ENCODE measurements at regions not wholly inside any gene's neighbourhood (a gene's known extent, or its start where the extent isn't known, plus 50 kb on each side); places are given as distances from the start of the nearest gene placed in this dataset.

DNA sequence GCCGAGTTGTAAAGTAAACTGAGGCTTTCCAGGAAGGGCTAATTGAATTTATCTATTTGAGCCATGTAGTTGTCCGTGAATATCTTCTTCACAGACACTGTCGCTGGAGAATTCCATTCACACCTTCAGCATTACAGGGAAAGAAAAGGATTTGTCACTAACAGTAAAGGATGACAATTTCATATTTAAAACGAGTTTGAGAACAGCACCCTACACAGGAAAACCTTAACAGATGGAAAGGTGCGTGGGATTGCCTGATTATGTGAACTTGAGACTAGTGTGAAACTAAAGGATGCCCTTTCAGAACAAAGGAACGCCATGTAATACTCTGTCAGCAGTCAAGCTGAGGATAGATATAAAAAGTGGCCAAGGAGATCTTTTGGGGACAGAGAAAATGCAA is 492.5 kb upstream of the ADGRL2 start:
- H3K4me1 ChIP-seq: peaks cover 4% of the 10 kb centered on the region
- no peaks in the 10 kb centered on the region for H3K27me3 ChIP-seq (ENCODE audit: low read depth)
- H3K4me3 ChIP-seq: peak overlapping the region; percentile 68
- DNase-seq: no peak
- no peaks in the 10 kb centered on the region for H3K36me3 ChIP-seq
- no peaks in the 10 kb centered on the region for H3K9me3 ChIP-seq (replicated peaks)
- peak overlapping the region; percentile 40 for H3K27ac ChIP-seq (replicated peaks)
- intact Hi-C loops (cut with micrococcal nuclease): no loop called here
- TF ChIP-seq, protein P1, sequence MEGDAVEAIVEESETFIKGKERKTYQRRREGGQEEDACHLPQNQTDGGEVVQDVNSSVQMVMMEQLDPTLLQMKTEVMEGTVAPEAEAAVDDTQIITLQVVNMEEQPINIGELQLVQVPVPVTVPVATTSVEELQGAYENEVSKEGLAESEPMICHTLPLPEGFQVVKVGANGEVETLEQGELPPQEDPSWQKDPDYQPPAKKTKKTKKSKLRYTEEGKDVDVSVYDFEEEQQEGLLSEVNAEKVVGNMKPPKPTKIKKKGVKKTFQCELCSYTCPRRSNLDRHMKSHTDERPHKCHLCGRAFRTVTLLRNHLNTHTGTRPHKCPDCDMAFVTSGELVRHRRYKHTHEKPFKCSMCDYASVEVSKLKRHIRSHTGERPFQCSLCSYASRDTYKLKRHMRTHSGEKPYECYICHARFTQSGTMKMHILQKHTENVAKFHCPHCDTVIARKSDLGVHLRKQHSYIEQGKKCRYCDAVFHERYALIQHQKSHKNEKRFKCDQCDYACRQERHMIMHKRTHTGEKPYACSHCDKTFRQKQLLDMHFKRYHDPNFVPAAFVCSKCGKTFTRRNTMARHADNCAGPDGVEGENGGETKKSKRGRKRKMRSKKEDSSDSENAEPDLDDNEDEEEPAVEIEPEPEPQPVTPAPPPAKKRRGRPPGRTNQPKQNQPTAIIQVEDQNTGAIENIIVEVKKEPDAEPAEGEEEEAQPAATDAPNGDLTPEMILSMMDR (IDR thresholded peaks at IDR 0.05; ENCODE audit: borderline replicate concordance): no peak

DNA sequence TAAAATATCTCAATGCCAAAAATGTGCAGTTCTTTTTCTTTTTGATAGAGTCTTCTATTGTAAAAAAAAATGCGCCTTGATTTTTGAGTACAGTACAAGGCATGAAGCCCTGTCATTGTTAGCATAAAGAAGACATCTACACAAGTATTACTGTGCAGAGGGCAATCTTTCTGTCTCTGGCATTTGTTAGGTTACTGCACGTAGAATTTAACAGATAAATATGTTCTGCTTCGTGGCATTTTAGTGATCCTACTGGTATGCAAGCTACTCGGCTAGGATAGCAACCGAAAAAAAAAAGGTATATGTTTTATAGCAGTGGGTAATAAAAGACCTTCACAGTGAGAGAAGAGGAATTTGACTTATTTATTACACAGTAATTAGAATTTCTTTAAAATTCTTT is 492.9 kb upstream of the ADGRL2 start:
- intact Hi-C loops (cut with micrococcal nuclease): no loop called here
- peak overlapping the region; percentile 60 for H3K27ac ChIP-seq (replicated peaks)

DNA sequence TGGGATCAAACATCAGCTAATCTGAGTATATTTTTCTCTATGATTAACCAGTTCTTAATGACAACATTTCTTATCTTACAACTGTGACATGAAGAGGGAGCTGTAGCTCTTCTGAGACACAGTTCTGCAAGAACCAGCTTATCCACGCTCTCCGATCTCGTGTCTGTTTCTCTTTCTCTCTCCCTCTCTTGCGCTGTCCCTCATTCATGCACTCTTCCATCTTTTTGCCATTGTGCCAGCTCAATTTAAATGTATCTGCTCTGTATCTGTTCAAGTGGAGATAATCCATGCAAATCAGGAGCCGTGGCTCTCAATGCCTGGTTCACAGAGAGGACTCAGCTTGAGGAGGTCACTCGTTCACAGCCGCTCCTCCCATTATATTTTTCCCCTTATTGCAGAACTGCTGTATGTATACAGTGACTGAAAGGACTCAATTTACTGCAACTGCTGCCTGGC is 494.7 kb upstream of the ADGRL2 start:
- intact Hi-C loops (cut with micrococcal nuclease): no loop called here
- Histone ChIP-seq H3K27me3 (ENCODE audit: low read depth) (no peaks in the 10 kb centered on the region), H3K4me1 (peaks cover 4% of the 10 kb centered on the region), H3K27ac (replicated peaks) (peak overlapping the region; percentile 60), H3K9me3 (replicated peaks) (no peaks in the 10 kb centered on the region), H3K4me3 (peak overlapping the region; percentile 68), H3K36me3 (no peaks in the 10 kb centered on the region)
- no peak for DNase-seq
- TF ChIP-seq, protein P1 (IDR thresholded peaks at IDR 0.05; ENCODE audit: borderline replicate concordance): peak; percentile 60

More for the DNA sequence above, 492.9 kb upstream of the ADGRL2 start:
- no peaks in the 10 kb centered on the region for H3K9me3 ChIP-seq (replicated peaks)
- DNase-seq: no peak
- H3K36me3 ChIP-seq: no peaks in the 10 kb centered on the region
- peaks cover 4% of the 10 kb centered on the region for H3K4me1 ChIP-seq
- H3K27me3 ChIP-seq (ENCODE audit: low read depth): no peaks in the 10 kb centered on the region
- peak overlapping the region; percentile 68 for H3K4me3 ChIP-seq
- TF ChIP-seq, protein P1 (IDR thresholded peaks at IDR 0.05; ENCODE audit: borderline replicate concordance): no peak

DNA sequence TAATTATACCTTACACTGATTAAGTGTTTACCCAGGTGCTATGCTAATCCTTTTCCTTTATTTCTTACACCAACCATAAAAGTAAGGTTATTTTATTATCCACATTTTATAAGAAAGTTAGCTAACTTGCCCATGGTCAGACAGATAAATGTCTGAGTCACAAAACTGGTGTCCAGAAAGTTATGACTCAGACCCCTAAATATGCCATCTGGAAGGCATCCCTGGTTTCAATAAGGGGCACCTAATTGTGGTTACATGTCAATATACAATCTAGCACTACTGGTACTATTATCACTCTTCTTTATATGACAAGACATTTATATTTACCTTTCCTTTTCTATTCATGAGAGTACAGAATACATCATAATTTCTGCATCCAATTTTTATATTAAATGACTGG is 496.5 kb upstream of the ADGRL2 start:
- Histone ChIP-seq H3K9me3 (replicated peaks) (no peaks in the 10 kb centered on the region), H3K4me3 (no peak overlapping the region), H3K27me3 (ENCODE audit: low read depth) (no peaks in the 10 kb centered on the region), H3K27ac (replicated peaks) (no peak overlapping the region), H3K36me3 (no peaks in the 10 kb centered on the region), H3K4me1 (peaks cover 4% of the 10 kb centered on the region)
- DNase-seq: no peak
- TF ChIP-seq, protein P1 (IDR thresholded peaks at IDR 0.05; ENCODE audit: borderline replicate concordance): no peak
- intact Hi-C loops (cut with micrococcal nuclease): no loop called here

DNA sequence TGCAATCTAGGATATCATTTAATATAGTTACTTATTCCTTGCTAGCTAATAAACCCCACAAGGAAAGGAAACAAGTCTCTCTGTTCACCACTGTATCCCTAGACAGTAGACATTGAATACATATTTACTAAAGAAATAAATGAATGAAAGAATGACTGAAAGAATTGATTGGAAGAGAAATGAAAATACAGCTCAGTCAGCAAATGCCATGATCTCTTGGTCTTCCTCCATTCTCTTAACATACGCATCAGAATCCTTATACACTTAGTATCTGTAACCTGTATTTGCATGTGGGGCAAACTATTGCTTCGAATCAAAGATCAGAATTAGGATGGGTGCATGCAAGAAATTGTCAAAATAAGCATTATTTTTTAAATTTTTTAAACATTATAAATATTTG is 500.8 kb upstream of the ADGRL2 start:
- intact Hi-C loops (cut with micrococcal nuclease): no loop called here
- Histone ChIP-seq H3K36me3 (no peaks in the 10 kb centered on the region), H3K9me3 (replicated peaks) (no peaks in the 10 kb centered on the region), H3K27me3 (ENCODE audit: low read depth) (no peaks in the 10 kb centered on the region), H3K4me1 (no peaks in the 10 kb centered on the region), H3K4me3 (no peak overlapping the region), H3K27ac (replicated peaks) (no peak overlapping the region)
- TF ChIP-seq, protein P1 (IDR thresholded peaks at IDR 0.05; ENCODE audit: borderline replicate concordance): no peak
- no peak for DNase-seq

DNA sequence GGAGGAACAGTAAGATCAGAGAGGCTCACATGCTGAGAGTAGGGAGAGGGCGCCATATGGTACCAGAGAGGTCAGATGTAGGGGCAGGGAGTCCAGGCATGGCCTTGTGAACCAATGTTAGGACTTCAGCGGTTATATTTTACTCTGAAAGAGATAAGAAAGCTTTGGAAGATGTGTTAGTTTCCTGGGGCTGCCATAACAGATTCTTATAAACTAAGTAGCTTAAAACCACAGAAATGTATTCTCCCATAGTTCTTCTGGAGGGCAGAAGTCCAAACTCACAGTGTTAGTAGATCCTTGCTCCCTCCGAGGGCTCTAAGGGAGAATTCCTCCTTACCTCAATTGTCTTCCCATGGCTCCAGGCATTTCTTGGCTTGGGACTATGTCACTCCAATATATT is 502.5 kb upstream of the ADGRL2 start:
- H3K36me3 ChIP-seq: no peaks in the 10 kb centered on the region
- no peaks in the 10 kb centered on the region for H3K4me1 ChIP-seq
- no peaks in the 10 kb centered on the region for H3K27me3 ChIP-seq (ENCODE audit: low read depth)
- TF ChIP-seq, protein P1 (IDR thresholded peaks at IDR 0.05; ENCODE audit: borderline replicate concordance): no peak
- H3K4me3 ChIP-seq: no peak overlapping the region
- intact Hi-C loops (cut with micrococcal nuclease): no loop called here
- DNase-seq: no peak
- no peak overlapping the region for H3K27ac ChIP-seq (replicated peaks)
- H3K9me3 ChIP-seq (replicated peaks): no peaks in the 10 kb centered on the region
